Activated CD4-positive, alpha-beta memory T cell treated with anti-CD3 and anti-CD28 coated beads for 36 hours (primary cell): ENCODE measurements at regions not wholly inside any gene's neighbourhood (a gene's known extent, or its start where the extent isn't known, plus 50 kb on each side); places are given as distances from the start of the nearest gene placed in this dataset.
"Not testable (repeated sequence)": the region's sequence is repeated elsewhere in the genome, so short reads cannot be mapped to it uniquely, and the experiment has no call there.

Source experiments
- CTCF ChIA-PET: fragments of 350-600 bp; sonication (Branson Sonifier 250); formaldehyde crosslinking; loops from one replicate; lab custom pipeline; 2021; ENCODE audit warnings: antibody characterized with exemption, inconsistent platforms; lab: Charles Lee
- POLR2A ChIA-PET: fragments of 350-600 bp; sonication (Branson Sonifier 250); formaldehyde crosslinking; loops from one replicate; lab custom pipeline; 2021; ENCODE audit warnings: antibody characterized with exemption; lab: Charles Lee
- DNase-seq: peaks from one replicate; pipeline ENCODE4 v3.0.0-alpha.2; 2020
- H3K27ac Mint-ChIP-seq: one replicate; pipeline ENCODE4 v1.8.0; 2021; ENCODE audit warnings: mixed read lengths
- H3K27me3 Mint-ChIP-seq: one replicate; pipeline ENCODE4 v1.8.0; 2021; ENCODE audit warnings: mixed read lengths
- H3K36me3 Mint-ChIP-seq: one replicate; pipeline ENCODE4 v1.8.0; 2021; ENCODE audit warnings: mixed read lengths
- H3K4me1 Mint-ChIP-seq: one replicate; pipeline ENCODE4 v1.8.0; 2021; ENCODE audit warnings: low read depth, mixed read lengths
- H3K4me3 Mint-ChIP-seq: one replicate; pipeline ENCODE4 v1.8.0; 2021; ENCODE audit warnings: mild to moderate bottlenecking, mixed read lengths
- H3K9me3 Mint-ChIP-seq: one replicate; pipeline ENCODE4 v1.8.0; 2021; ENCODE audit warnings: mixed read lengths
- intact Hi-C: fragments of 100-400 bp; cut with micrococcal nuclease; formaldehyde crosslinking; loops from one replicate; pipeline ENCODE4 v1.15.1; 2023

GRCh38 chr16:73116576-73116975 lies 68.6 kb upstream of the ZFHX3 start:
- intact Hi-C loops, result no loop called here
- no peak for DNase-seq
- CTCF ChIA-PET, result no interaction called here
- Mint-ChIP-seq H3K27me3 (no peaks in the 10 kb centered on the region), H3K9me3 (peaks cover 5% of the 10 kb centered on the region), H3K4me3 (no peak overlapping the region), H3K4me1 (no peaks in the 10 kb centered on the region), H3K36me3 (no peaks in the 10 kb centered on the region), H3K27ac (no peak overlapping the region)
- POLR2A ChIA-PET, result no interaction called here

DNA sequence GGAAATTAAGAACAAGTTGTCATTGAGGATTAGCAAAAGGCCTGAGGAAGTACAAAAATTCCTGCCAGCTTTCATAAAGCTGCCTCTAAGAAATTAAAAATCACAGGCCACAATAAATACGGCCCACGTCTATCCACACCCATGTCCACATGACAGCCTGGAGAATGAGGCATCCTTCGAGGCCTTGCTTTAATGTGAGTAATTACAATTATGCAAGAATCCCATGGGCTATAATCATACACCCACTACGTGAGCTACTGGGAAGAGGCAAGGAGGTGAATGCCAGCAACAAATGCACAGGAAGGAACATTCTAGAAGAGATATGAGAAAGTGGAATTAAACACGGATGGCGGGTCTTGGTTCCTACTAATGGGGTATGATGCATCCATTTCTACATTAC lies 65.4 kb upstream of the ZFHX3 start:
- POLR2A ChIA-PET, result no interaction called here
- DNase-seq, result no peak
- no peak overlapping the region for H3K4me3 Mint-ChIP-seq
- H3K4me1 Mint-ChIP-seq, result no peaks in the 10 kb centered on the region
- no peaks in the 10 kb centered on the region for H3K36me3 Mint-ChIP-seq
- H3K27me3 Mint-ChIP-seq, result no peaks in the 10 kb centered on the region
- peaks cover 5% of the 10 kb centered on the region for H3K9me3 Mint-ChIP-seq
- intact Hi-C loops, result no loop called here
- H3K27ac Mint-ChIP-seq, result no peak overlapping the region
- CTCF ChIA-PET, result interaction anchor here (0.7 to 1.1 kb wide), 2 partner anchors 281 to 932 kb away, joined by 3 read pairs; no protein-coding TSS in a partner anchor

DNA sequence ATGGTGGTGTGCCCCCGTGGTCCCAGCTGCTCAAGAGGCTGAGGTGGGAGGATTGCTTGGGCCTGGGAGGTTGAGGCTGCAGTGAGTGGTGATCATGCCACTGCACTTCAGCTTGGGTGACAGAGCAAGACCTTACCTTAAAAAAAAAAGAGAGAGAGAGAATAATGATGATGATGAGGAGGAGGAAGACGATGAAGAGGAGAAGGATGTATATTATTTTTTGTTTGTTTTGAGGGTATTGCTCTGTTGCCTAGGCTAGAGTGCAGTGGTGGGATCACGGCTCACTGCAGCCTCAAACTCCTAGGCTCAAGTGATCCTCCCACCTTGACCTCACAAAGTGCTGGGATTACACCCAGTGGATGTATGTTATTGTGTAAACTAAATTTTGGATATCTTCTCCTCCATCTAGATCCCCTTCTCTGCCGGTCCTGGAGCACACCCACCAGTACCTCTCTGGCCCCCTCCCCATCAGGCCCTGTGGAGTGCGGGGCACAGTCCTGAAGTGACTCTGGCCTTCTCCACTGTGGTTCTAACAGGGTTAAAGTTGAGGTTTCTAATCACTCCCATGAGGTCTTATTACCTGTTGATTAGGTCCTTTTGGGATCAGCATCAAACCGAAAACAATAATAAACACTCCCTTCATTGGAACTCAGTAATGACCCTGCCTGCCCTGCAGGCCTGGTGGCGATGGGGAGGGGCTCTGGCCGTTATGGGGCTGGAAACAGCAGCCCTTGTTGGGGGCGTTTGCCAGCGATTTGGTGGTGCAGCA lies 60.5 kb upstream of the ZFHX3 start:
- no peak for DNase-seq
- no peaks in the 10 kb centered on the region for H3K4me1 Mint-ChIP-seq
- H3K36me3 Mint-ChIP-seq, result no peaks in the 10 kb centered on the region
- no peak overlapping the region for H3K4me3 Mint-ChIP-seq
- ChIA-PET POLR2A (no interaction called here), CTCF (no interaction called here)
- H3K9me3 Mint-ChIP-seq, result no peaks in the 10 kb centered on the region
- intact Hi-C loops, result no loop called here
- H3K27ac Mint-ChIP-seq, result no peak overlapping the region
- no peaks in the 10 kb centered on the region for H3K27me3 Mint-ChIP-seq

DNA sequence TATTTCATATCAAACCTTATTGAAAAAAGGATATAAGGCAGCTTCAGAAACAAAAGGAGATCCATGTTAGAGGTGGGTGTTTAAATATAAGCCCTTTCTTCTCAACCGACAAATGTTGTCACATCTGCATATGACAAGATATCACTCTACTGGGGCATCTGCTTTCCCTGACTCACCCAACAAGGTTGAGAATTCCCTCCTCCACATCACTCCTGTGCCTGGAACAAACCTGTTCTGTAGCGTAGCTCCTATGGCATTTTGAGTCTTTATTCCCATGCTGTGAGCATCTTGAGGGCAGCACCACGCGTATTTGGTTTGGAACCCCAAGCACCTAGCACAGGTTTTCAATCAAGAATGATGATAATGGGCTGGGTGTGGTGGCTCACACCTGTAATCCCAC lies 59.4 kb upstream of the ZFHX3 start:
- H3K36me3 Mint-ChIP-seq, result no peaks in the 10 kb centered on the region
- no peaks in the 10 kb centered on the region for H3K4me1 Mint-ChIP-seq
- no peak for DNase-seq
- H3K9me3 Mint-ChIP-seq, result no peaks in the 10 kb centered on the region
- H3K27me3 Mint-ChIP-seq, result no peaks in the 10 kb centered on the region
- CTCF ChIA-PET, result no interaction called here
- intact Hi-C loops, result no loop called here
- no peak overlapping the region for H3K4me3 Mint-ChIP-seq
- POLR2A ChIA-PET, result no interaction called here
- H3K27ac Mint-ChIP-seq, result no peak overlapping the region

GRCh38 chr16:73106329-73107034 lies 58.6 kb upstream of the ZFHX3 start:
- H3K27ac Mint-ChIP-seq, result no peak overlapping the region
- no peaks in the 10 kb centered on the region for H3K4me1 Mint-ChIP-seq
- intact Hi-C loops, result no loop called here
- H3K4me3 Mint-ChIP-seq, result no peak overlapping the region
- H3K36me3 Mint-ChIP-seq, result no peaks in the 10 kb centered on the region
- CTCF ChIA-PET, result no interaction called here
- no peak for DNase-seq
- no peaks in the 10 kb centered on the region for H3K9me3 Mint-ChIP-seq
- POLR2A ChIA-PET, result no interaction called here
- no peaks in the 10 kb centered on the region for H3K27me3 Mint-ChIP-seq

- no peaks in the 10 kb centered on the region for H3K36me3 Mint-ChIP-seq
- intact Hi-C loops, result no loop called here
- no peak overlapping the region for H3K4me3 Mint-ChIP-seq
- no peak for DNase-seq
- H3K9me3 Mint-ChIP-seq, result no peaks in the 10 kb centered on the region
- H3K27me3 Mint-ChIP-seq, result no peaks in the 10 kb centered on the region
- H3K27ac Mint-ChIP-seq, result no peak overlapping the region
- CTCF ChIA-PET, result no interaction called here
- no peaks in the 10 kb centered on the region for H3K4me1 Mint-ChIP-seq
- POLR2A ChIA-PET, result no interaction called here
These were observed 53.6 kb upstream of the ZFHX3 start for GRCh38 chr16:73101568-73101967.

DNA sequence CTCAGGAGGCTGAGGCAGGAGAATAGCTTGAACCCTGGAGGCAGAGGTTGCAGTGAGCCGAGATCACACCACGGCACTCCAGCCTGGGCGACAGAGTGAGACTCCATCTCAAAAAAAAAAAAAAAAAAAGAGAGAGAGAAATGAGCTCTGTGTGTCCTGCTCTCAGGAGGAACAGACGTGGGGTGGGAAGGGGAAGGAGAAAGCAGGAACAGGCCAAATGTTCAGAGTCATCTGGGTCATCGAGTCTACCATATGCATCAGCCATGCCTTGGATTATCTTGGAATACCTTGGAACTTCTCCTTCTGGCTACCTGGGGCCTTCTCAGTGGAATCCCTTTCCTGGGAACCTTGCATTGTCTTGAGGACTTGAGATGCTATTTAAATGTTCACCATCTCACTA lies 51.7 kb upstream of the ZFHX3 start:
- POLR2A ChIA-PET, CTCF ChIA-PET: not testable (repeated sequence)

More for the DNA sequence above, 51.7 kb upstream of the ZFHX3 start:
- H3K27me3 Mint-ChIP-seq, intact Hi-C loops, H3K27ac Mint-ChIP-seq, DNase-seq, H3K36me3 Mint-ChIP-seq, H3K4me3 Mint-ChIP-seq, H3K9me3 Mint-ChIP-seq, H3K4me1 Mint-ChIP-seq: not testable (repeated sequence)
